NOMO-1 treated with DMSO at 0.1 percent for 48 hours (cell line): ENCODE measurements at regions not wholly inside any gene's neighbourhood (a gene's known extent, or its start where the extent isn't known, plus 50 kb on each side); places are given as distances from the start of the nearest gene placed in this dataset.

Source experiments
- DNase-seq: peaks from one replicate; lab custom pipeline; 2025; ENCODE audit not compliant: unreplicated experiment; lab: John Stamatoyannopoulos, UW

DNA sequence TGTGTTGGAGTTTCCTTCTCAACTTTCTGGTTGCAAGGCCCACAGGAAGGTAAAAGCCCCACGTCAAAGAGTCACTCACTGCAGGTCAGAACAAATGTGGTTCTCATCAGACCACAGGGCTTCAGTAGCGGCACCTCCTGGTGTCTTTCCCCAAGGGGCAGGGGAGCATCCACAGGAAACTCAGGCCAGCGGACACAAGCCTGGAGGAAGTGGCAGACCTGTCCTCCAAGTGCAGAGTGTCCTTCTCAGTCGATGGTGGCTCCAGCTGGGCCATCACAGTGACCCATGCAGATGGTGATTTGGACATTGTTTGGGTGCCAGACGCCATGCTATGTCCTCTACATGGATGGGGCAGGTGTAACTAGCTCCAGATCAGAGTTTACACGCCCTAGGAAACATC is 84.9 kb downstream of the ACKR3 start:
- no peak for DNase-seq

DNA sequence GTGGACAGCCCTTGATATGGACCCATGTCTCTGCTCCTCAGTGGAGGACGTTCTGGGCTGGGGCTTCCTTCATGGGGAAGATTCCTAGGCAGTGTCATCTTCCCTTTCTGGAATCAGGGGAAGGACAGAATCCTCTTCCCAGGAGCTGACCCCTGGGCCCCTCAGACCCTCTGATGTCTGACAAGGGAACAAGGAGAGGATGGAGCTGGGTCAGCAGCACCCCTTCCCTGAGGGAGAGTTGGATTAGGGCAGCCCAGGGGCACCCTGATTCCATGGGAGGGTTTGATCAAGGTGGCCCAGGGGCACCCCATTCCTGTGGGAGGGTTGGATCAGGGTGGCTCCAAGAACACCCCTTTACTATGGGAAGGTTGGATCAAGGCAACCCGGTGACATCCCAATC is 86.5 kb downstream of the ACKR3 start:
- no peak for DNase-seq

DNA sequence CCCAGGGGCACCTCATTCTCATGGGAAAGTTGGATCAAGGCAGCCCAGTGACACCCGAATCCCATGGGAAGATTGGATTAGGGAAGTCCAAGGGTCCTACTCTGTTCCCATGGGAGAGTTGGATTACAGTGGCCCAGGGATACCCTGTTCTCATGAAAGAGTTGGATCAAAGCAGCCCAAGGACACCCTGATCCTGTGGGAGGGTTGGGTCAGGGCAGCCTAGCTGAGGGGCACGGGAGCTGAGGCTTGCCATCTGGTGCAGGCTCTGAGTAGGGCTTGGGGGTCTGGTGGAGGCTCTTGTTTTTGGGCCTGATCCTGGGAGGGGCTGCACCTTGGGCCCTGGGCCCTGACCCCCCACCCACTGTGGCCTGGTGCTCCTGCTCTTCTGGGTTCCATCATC is 87.1 kb downstream of the ACKR3 start:
- DNase-seq: no peak

DNA sequence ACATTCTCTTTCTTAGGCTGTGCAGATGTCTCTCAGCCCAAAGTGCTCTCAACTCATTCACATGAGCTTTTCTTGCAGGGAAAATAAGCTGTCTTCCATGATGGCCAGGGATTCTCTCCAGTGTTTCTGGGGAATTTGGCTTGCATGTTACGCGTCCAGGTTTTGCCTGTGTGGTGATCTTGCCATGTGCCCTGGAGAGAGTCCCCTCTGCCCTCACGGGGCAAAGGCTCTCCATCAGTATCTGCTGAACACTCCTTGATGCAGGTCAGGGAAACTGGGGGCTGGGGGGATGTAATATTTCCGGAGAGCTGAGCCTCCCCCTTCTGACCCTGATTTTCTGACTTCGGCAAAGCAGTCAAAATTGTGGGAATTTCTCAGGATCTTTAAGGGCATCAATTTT is 87.6 kb downstream of the ACKR3 start:
- no peak for DNase-seq

GRCh38 chr2:236657801-236658200 is 88.2 kb downstream of the ACKR3 start:
- no peak for DNase-seq

- no peak for DNase-seq
These were observed 89.5 kb downstream of the ACKR3 start for GRCh38 chr2:236658974-236659757.

DNA sequence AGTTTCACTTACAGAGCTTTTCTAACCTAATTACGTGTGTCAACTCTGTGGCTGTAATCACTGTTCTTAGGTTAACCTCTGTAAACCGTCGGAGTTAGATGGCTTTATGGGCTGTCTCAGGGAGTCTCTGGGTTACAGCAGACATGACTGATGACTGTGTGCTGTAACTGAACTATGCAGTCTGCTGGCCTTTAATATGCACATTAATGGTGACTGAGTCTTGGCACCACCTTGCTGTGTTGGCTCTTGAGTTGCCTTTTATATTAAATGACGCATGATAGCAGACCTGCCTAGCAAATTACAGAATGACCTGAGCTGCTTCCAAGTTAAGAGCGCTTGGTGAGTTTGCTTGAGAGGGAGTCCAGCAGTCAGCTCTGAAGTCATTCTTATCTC is 90.1 kb downstream of the ACKR3 start:
- no peak for DNase-seq

DNA sequence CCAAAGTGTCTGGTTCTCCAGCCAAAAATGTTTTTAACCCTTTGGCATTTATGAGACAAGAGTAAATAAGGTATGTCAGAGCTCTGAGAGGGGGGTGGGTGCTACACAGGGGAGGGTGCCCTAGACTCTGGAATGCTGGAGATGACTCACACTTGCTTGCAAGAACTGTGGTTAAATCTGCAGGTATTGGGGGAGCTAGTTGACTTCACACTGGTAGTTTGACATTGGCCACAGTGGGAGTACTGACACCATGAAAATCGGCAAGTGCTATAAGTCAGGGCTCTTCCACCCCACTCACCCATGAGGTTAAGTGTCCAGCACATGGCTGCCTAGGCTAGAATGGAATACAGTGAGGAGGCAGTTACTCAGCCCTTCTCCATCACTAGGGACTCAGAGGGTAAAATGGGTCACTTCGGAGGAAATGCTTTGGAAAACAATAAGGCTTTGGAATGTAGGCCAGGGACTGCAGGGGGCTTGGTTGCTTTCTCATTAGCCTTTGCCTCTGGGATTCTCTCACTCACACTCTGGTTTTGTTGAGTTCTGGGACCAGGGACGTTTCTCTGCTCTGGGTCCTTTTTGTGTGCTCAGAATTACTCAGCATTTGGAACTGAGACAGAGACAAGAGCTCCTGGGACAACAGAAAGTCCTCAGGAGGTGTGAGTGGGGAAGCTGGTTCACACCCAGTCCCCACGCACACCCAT is 91.6 kb downstream of the ACKR3 start:
- no peak for DNase-seq

DNA sequence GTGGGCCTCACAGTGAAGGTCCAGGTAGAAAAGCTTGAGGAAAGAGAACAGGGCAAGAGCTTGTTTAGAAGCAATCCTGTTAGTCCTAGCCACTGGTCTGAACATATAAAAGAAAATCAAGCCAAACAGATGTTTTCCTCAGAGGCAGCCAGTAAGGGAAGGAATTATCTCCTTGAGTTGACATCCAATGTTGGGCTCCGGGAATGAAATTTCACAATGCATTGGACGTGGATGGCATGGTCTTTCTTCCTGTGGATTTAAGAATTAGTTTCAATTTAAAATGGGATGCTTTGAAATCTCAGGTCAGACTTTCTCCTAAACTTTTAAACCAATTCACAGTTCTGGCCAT is 92.1 kb downstream of the ACKR3 start:
- no peak for DNase-seq

- no peak for DNase-seq
These were observed 92.9 kb downstream of the ACKR3 start for GRCh38 chr2:236662231-236663185.

DNA sequence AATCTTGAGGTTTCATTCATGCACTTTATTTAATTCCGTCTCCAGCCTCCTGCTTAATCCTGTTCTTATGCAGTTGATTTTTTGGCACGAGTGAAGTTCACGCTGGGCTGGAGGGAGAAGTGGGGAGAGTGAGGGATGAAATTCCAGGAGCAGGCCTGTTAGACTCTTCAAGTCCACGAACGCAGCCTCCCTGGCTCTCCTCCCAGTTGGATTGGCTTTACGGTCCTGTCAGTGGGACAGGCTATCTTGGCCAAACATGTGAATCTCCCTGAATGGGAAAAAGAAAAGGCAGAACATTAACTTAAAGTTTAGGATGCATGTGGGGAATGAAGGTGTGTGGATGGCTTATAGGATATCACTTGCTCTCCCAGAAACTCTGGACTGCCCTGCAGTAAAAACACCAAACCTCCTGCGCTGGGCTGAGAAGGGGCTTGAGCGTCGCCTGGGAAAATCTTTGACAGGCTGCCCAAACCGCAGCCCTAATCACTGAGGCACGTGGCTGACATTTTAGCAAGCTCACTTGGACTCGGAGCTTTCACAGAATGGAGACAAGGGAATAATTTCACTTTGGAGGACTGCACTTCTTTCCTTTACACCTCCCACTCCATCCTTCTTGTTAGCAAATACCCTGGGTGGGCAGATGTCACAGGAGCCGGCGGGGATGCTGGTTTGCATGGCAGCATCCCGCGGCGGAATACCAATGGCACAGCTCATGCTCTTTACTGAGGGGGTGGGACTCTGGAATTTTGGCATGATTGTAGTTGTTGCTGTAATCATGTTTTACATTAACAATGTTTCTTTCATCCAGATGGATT is 93.9 kb downstream of the ACKR3 start:
- DNase-seq: no peak

DNA sequence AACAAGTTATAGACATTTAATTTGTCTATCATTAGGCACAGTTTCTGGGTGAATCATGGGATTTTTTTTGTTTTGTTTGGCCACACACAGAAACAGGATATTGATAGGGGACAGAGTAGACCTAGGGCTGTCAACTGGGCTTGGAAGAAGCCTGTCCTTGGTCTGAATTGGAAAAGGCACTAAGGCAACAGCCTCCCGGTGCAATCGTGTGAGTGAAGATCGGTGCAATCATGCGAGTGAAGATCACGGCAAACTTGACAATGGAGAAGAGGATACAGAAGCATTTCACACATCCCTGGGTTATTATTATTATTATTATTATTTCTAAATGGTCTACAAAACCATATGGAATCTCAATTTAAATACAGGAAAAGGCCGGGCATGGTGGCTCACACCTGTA is 94.5 kb downstream of the ACKR3 start:
- DNase-seq: no peak

GRCh38 chr2:236665101-236665500 is 95.5 kb downstream of the ACKR3 start:
- DNase-seq: no peak

GRCh38 chr2:236665572-236666118 is 96.0 kb downstream of the ACKR3 start:
- no peak for DNase-seq

- no peak for DNase-seq
These were observed 97.1 kb downstream of the ACKR3 start for GRCh38 chr2:236666646-236667204.

GRCh38 chr2:236667526-236667925 is 97.9 kb downstream of the ACKR3 start:
- DNase-seq: no peak

DNA sequence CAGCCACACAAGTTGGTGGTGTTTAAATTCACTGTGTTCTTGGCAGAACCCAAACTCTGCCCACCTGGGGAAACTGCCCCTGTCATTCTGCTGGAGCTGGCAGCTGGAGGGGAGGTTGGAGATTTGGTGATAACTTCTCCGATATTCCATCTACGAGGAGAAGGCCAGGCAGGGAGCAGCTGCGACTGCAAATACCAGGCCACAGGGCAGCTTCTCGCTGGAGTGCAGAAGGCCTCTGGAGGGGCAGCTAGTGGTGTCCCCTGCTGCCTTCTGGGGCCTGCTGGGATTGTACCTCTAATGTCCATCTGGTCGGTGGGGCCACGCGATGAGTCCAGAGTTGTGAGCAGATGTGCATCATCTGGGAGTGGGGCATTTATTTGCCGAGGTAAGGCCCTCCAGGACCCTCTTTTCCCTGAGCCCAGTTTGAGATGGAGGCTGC is 98.9 kb downstream of the ACKR3 start:
- no peak for DNase-seq

DNA sequence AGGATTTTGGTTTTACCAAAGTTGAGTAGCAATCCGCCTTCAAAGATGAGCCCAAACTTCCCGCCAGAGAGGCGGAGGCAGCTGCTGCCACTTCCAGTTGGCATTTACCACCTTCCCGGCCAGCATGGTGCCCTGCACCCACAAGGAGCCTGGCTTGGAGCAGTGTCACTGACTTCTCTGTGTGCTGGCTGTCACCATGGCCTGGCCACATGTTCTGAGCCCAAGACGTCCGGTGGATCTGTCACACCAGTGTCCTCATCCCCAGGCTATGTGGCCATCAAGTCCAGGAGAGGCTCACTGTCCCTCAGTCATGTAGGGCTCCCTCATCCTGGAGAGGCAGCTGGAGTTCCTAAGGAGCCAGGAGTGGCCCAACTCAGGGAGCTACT is 100.6 kb downstream of the ACKR3 start:
- no peak for DNase-seq

GRCh38 chr2:236671896-236672562 is 102.4 kb downstream of the ACKR3 start:
- no peak for DNase-seq

DNA sequence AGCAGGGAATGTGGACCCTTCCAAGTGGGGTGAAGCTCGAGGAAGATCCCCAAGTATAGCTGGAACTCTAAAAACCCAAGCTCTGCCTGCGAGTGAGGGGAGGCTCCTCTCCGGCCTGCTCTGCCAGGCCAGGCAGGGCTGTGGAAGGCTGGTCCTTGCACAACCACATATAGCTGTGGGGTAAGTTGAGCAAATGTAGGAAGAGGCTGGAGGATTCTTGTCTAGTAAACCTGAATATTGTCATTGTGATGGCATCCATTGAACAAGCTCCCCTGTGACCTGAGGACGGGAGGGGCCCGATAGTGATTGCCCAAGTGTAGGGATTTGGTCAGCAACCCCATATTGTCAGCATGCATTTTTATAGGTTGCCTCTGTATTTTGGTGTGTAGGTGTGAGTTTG is 103.0 kb downstream of the ACKR3 start:
- no peak for DNase-seq
